Hypothalamus (tissue), 51 donors: ENCODE measurements at regions not wholly inside any gene's neighbourhood (a gene's known extent, or its start where the extent isn't known, plus 50 kb on each side); places are given as distances from the start of the nearest gene placed in this dataset.

Experiments
- DNase-seq, 51 donors: peaks; one replicate each; lab custom pipeline; 2025; lab: John Stamatoyannopoulos, UW

DNA sequence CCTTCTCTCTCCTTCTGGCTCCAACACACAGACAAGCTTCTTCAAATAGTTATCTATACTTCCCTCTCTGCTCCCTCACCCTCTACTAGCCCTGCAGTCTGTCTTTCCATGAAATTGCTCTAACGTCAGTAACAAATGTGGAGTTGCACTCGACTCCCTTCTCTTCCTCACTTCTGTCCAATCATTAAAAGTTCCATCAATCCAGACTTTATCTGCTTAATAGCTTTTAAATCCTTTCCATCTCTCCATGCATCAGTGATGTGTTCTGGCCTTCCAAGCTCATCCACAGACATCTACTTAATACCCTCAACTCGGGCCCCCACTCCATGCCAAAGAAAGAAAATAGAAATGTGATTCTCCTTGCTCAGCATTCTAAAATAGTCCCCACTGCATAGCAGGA is 422.1 kb upstream of the CDH5 start:
- DNase-seq = no peak

DNA sequence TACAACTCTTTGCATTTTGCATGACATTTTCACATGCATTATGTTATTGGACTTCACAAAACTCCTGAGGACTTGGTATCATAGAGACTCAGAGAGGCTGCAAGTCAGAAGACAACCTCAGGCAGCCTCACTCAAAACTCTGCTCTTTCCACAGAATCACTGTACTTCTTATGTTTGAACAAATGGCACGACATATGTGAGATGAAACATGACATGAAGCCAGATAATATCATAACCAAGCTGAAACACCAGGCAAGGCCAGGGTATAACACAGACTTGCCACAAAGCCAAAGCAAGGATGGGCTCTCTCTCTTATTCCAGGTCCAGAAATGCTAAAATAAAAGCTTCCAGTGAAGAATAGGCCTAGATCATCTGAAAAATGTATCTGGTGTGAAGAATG is 425.8 kb upstream of the CDH5 start:
- DNase-seq = no peak

- no peak for DNase-seq
Measured at GRCh38 chr16:65938083-65938482, 428.4 kb upstream of the CDH5 start.

- DNase-seq = no peak
Measured at GRCh38 chr16:65937455-65937854, 429.0 kb upstream of the CDH5 start.

- DNase-seq = no peak
Measured at GRCh38 chr16:65936096-65936495, 430.4 kb upstream of the CDH5 start.

DNA sequence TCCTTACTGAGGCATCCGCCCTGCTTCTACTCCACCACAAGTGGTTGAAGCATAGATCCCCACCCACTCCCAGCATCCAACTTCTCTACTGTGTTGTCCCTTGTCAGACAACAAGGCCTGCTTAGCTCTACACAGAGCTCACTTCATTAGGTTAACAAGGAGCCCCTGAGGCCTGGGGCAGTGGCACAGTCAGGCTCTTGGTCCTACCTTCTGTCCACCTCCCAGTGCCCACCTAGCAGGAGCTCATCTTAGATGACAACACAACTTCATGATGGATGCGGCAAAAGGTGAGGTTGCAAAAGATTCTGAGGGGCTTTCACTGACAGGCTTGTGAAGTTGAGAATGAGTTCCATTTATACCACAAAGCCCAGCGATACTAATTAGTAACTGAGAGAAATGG is 432.0 kb upstream of the CDH5 start:
- DNase-seq = no peak

DNA sequence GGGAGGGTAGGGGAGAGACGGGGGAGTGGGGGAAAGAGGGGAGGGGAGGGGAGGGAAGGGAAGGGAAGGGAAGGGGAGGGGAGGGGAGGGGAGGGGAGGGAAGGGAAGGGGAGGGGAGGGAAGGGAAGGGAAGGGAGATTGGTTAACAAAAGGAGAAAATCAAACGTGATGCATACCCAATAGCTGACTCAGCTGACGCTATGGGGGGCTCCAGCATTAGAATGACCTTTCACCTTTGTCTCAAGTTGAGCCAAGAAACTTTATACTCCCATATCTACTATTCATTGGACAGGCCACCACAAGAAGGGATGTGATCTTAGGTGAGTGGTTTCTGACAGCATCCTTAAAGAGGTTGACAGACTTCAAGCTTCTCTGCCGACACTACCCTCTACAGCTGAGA is 432.8 kb upstream of the CDH5 start:
- DNase-seq = no peak

GRCh38 chr16:65932350-65933072 is 434.0 kb upstream of the CDH5 start:
- no peak for DNase-seq

DNA sequence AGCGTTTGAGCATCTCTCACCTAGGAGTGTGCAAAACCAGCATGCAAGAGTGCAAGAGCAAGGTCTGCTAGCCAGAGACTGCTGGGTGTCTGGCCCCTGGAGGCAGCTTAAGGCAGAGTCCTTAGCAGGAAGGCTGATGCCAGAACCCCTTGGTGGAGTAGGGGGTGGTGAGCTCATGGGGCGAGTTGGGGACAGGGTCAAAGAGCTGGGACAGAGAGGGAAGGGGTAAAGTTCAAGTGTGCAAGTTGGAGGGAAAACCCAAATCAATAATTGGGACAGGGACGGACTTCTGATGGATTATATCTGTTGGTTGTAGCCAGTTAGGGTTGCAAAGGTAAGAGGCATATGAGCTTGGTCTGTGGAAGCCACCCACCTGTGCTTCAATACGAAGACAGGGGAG is 443.6 kb upstream of the CDH5 start:
- DNase-seq = no peak

DNA sequence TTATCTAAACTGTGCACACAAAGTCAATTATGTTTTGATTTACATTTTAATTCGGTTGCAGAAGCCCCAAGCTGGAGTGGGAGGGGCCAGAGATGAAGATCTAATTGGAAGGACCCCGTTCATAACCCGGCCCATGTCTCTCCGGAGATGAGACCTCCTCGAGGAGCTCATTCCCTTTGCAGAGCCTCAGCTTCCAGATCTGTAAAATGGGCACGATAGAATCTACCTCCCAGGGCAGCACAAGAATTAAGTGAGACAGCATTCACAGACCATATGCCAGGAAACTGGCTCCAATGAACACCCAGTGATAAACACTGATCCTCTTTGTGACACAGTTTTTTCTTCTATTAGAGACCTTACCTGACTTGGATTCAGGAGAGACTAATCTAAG is 446.5 kb upstream of the CDH5 start:
- DNase-seq = no peak

- no peak for DNase-seq
Measured at GRCh38 chr16:65919145-65919985, 447.1 kb upstream of the CDH5 start.

DNA sequence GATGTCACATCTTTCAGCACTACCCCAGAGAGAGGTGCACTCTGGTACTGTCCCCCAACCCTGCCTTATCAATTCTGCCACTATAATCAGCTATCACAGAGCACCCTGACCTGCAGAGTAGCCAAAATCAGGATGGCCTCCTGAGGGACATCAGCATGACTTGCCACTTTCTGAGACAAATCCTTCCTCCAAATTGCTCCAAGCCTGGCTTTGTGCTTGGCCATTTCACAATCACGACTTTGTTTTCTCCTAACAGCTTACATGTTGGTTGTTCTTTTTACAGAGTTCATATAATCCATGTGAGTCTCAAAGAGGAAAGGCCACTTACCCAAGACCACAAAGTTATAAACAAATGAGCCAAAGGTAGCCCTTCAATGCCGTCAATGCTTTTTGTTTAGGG is 449.0 kb upstream of the CDH5 start:
- DNase-seq = no peak

DNA sequence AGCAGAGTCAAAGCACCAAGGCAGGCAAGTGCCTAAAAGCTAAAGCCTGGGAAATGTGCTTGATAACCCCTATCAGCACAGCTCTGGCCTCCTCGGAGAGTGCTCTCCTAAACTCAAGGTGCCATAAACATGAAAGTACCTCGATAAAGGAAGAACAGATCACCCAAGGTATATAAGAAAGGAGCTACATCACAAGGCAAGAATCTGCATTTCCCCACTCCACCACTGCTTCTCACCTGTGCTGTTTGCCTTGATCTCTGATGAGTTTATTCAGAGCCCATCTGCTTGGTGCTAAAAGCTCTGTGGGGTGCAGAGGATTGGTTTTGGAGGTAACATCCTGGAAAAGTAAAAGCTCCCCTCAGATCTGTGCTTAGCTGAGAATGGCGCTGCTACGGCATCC is 449.5 kb upstream of the CDH5 start:
- DNase-seq = no peak

DNA sequence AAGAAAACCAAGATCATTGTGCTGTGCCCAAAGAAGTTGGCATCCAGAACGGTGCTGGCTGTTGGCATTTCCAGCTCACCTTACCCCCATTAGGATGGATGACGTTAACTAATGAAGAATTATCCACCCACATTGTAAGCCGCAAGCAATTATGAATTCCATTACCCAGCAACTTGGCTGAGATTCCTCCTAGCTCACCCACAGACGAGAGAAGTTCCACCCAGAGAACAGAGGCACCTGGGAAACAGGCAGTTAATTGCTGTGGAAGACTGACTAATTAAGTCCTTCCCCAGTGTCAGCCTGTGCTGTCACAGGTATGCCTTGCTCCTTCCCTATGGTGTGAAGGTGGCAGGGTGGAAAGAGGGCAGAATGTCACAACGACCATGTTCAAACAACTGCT is 456.2 kb upstream of the CDH5 start:
- DNase-seq = peak in 1 of 51 donors; percentile 22

- DNase-seq = no peak
Measured at GRCh38 chr16:65909310-65910050, 457.0 kb upstream of the CDH5 start.

- peak in 24 of 51 donors; percentile 5 to 55 (median 15) for DNase-seq
Measured at GRCh38 chr16:65908568-65908967, 457.9 kb upstream of the CDH5 start.

- no peak for DNase-seq
Measured at GRCh38 chr16:65905331-65905730, 461.2 kb upstream of the CDH5 start.

- no peak for DNase-seq
Measured at GRCh38 chr16:65896448-65897153, 469.9 kb upstream of the CDH5 start.

DNA sequence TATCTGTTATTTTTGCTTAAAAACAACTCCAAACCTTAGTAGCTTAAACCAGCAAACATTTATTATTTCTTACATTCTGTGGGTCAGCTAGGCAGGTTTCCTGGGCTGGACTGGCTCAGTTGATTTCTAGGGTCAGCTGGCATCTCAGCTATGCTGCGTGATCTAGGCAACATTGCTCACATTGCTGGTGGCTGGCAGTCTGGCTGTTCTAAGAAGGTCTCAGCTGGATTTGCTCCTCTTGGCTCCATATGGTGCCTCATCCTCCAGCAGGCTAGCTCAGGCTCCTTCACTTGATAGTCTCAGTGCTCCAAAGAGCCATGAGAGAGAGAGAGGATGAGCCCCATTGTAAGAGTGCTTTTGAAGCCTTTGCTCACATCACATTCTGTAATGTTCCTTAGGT is 470.6 kb upstream of the CDH5 start:
- DNase-seq = no peak

- no peak for DNase-seq
Measured at GRCh38 chr16:65895486-65895885, 471.0 kb upstream of the CDH5 start.

DNA sequence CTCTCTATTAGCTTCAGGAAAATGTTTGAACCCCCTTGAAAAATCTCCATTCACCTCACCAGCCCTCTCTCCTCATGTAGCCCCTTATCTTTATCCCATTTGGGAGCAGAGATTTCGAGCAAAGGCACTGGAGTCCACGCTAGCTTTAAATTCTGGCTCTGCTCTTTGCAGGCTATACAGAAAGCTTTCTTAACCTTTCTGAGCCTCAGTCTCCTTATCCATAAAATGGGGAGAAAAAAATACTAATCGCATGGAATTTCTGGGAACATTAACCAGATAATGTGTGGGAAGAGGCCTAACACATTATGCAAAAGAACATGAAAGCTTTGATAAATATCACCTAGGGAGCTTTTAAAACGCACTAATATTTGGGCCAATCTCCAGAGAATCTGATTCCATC is 476.3 kb upstream of the CDH5 start:
- DNase-seq = no peak
